ENCODE measurements at regions not wholly inside any gene's neighbourhood (a gene's known extent, or its start where the extent isn't known, plus 50 kb on each side); places are given as distances from the start of the nearest gene placed in this dataset.
"Not testable (repeated sequence)": the region's sequence is repeated elsewhere in the genome, so short reads cannot be mapped to it uniquely, and the experiment has no call there.

DNA sequence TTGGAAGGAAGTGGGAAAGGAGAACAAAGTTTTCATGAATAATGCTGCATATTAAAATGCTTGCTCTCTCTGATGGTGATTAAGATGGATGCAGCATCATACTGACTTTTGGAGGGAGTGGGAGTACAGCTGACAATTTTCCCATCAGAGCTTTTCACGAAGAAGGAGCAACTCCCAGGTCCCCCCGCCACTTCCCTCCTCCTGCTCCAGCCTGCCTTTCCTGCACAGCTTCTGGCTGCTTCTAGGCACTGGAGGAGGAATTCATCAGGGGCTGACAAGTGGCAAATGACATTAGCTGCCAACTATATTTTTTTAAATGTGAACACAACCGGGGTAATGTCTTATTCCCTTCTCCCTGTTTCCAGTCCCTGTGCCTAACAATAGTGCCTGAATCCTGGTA is 477.9 kb downstream of the SHISA9 start:
- Histone ChIP-seq H3K4me1 (no peaks in the 10 kb centered on the region), H3K36me3 (no peaks in the 10 kb centered on the region), H3K9me3 (peaks cover 0 to 5% (median under 1%) of the 10 kb centered on the region in 4 donors), H3K4me3 (no peak overlapping the region), H3K27ac (no peak overlapping the region), H3K27me3 (no peaks in the 10 kb centered on the region)
- ATAC-seq (ENCODE audit: low FRiP score in 2 of 2), result no peak
- no peak for TF ChIP-seq POLR2AphosphoS5 (IDR thresholded peaks at IDR 0.05)
- TF ChIP-seq, protein P1, sequence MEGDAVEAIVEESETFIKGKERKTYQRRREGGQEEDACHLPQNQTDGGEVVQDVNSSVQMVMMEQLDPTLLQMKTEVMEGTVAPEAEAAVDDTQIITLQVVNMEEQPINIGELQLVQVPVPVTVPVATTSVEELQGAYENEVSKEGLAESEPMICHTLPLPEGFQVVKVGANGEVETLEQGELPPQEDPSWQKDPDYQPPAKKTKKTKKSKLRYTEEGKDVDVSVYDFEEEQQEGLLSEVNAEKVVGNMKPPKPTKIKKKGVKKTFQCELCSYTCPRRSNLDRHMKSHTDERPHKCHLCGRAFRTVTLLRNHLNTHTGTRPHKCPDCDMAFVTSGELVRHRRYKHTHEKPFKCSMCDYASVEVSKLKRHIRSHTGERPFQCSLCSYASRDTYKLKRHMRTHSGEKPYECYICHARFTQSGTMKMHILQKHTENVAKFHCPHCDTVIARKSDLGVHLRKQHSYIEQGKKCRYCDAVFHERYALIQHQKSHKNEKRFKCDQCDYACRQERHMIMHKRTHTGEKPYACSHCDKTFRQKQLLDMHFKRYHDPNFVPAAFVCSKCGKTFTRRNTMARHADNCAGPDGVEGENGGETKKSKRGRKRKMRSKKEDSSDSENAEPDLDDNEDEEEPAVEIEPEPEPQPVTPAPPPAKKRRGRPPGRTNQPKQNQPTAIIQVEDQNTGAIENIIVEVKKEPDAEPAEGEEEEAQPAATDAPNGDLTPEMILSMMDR (IDR thresholded peaks at IDR 0.05), result no peak
- TF ChIP-seq POLR2A (IDR thresholded peaks at IDR 0.05), result no peak
- WGBS, 2 donors, result 71 to 78% methylated on average over 2 to 3 of the region's 3 CpGs
- DNase-seq, result no peak

DNA sequence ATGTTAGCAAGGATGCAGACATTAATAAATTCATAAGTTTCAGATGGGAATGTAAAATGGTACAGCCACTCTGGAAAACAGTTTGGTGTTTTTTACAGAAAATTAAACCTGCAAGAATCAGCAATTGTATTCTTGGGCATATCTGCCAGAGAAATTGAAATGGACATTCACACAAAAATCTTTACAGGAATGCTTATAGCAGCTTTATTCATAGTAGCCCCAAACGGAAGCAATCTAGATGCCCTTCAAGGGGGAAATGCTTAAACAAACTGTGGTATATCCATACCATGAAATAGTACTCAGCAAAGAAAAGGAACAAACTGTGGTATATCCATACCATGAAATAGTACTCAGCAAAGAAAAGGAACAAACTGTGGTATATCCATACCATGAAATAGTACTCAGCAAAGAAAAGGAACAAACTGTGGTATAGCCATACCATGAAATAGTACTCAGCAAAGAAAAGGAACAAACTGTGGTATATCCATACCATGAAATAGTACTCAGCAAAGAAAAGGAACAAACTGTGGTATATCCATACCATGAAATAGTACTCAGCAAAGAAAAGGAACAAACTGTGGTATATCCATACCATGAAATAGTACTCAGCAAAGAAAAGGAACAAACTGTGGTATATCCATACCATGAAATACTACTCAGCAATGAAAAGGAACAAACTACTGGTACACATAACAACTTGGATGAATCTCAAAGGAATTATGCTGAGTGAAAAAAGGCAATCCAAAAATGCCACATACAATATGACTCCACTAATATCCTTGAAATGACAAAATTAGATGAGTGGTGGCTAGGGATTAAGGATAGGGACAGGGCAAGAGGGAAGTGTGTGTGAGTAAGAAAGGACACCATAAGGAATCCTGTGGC is 484.0 kb downstream of the SHISA9 start:
- H3K36me3 ChIP-seq; DNase-seq; H3K27ac ChIP-seq; H3K4me3 ChIP-seq; H3K27me3 ChIP-seq; ATAC-seq (ENCODE audit: low FRiP score in 2 of 2); H3K4me1 ChIP-seq: not testable (repeated sequence)
- WGBS, 2 donors, result 79 to 86% methylated on average over 1 of the region's 1 CpG
- peaks cover 0 to 25% (median 13%) of the 10 kb centered on the region in 4 donors for H3K9me3 ChIP-seq

DNA sequence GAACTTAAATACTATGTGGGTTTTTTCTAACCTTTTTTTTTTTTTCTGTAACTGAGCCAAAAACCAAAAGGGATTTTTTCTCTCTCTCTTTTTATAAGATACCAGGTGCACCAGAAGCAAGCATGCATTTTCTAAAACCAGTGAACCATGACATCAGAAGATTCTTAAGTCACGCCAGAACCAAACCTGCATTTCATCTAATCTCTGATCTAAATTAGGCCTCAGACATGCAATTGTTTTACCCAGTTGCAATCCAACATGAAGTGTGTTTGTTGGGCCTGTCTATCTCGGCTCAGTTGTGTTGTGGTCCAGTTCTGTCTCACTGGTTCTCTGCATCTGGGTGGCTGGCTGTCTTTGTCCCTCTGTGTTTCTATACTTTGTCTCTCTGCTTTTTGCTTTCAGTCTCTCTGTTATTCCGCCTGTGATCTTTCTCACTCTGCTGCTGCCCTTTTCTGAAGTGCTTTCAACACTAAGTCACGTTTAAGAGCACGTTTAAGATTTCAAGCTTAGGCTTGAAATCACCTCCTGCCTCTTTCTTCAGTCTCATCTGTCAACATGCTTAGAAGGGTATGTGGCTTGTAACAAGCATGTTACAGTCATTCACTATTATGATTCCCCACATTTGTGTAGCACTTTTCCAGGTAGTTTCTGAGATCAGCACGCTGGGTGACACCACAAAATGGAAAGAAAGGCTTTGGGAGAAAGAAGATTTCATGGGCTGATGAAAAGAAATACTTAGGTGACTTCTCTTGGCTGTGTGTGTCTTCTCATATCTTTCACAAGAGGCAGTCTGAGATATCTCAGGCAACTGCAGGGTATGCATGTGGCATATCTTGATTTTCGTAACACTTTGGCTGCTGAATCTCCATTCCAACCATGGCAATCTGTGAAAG is 488.9 kb downstream of the SHISA9 start:
- Histone ChIP-seq H3K4me1 (no peaks in the 10 kb centered on the region), H3K36me3 (no peaks in the 10 kb centered on the region), H3K27me3 (no peaks in the 10 kb centered on the region), H3K27ac (no peak overlapping the region), H3K4me3 (no peak overlapping the region), H3K9me3 (peaks cover 0 to 16% (median 9%) of the 10 kb centered on the region in 4 donors)
- TF ChIP-seq, protein P1 (IDR thresholded peaks at IDR 0.05), result no peak
- no peak for TF ChIP-seq POLR2A (IDR thresholded peaks at IDR 0.05)
- no peak for TF ChIP-seq POLR2AphosphoS5 (IDR thresholded peaks at IDR 0.05)
- no peak for TF ChIP-seq EP300 (IDR thresholded peaks at IDR 0.05)
- ATAC-seq (ENCODE audit: low FRiP score in 2 of 2), result no peak
- DNase-seq, result no peak
- 59 to 60% methylated on average over 7 of the region's 7 CpGs for WGBS, 2 donors

DNA sequence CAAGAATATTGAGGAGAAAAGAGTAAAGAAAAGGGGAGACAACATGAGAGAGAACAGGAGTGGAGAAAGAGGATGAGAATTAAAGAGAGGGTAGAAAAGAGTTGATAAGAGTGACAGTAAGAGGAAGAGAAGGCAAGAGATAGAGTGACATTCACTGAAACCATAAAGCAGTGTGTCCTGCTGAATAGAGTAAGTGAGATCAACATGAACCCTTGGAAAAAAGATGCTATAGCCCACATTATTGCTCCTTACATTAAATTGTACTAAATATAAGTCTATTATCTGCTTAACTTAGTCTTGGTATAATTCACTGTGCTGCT is 489.5 kb downstream of the SHISA9 start:
- H3K27ac ChIP-seq, result no peak overlapping the region
- no peak for TF ChIP-seq POLR2A (IDR thresholded peaks at IDR 0.05)
- TF ChIP-seq, protein P1 (IDR thresholded peaks at IDR 0.05), result no peak
- no peak for TF ChIP-seq EP300 (IDR thresholded peaks at IDR 0.05)
- no peak for TF ChIP-seq POLR2AphosphoS5 (IDR thresholded peaks at IDR 0.05)
- no peaks in the 10 kb centered on the region for H3K36me3 ChIP-seq
- ATAC-seq (ENCODE audit: low FRiP score in 2 of 2), result no peak
- H3K27me3 ChIP-seq, result no peaks in the 10 kb centered on the region
- H3K4me1 ChIP-seq, result no peaks in the 10 kb centered on the region
- peaks cover 0 to 10% (median 4%) of the 10 kb centered on the region in 4 donors for H3K9me3 ChIP-seq
- no peak for DNase-seq
- H3K4me3 ChIP-seq, result no peak overlapping the region

DNA sequence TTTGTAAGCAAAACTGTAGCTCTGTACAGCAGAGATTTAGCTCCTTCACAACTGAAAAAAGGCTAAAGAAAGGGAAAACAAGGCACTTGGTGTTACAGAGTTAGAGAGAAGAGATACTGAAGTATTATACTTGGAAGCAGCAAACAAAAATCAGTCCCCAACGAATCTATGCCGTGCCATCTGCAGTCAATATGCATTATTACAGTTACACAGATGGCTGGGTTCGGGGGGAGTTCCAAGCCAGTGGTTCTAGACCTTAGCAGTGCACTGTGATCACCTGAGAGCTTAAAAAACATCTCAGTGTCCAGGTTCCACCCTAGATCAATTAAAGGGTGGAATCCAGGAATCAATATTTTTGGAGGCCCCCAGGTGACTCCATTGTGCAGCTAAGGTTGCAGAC is 489.9 kb downstream of the SHISA9 start:
- TF ChIP-seq POLR2A (IDR thresholded peaks at IDR 0.05) (no peak), EP300 (IDR thresholded peaks at IDR 0.05) (no peak), POLR2AphosphoS5 (IDR thresholded peaks at IDR 0.05) (no peak)
- TF ChIP-seq, protein P1 (IDR thresholded peaks at IDR 0.05), result no peak
- Histone ChIP-seq H3K27ac (no peak overlapping the region), H3K4me1 (no peaks in the 10 kb centered on the region), H3K4me3 (no peak overlapping the region), H3K36me3 (no peaks in the 10 kb centered on the region), H3K9me3 (peaks cover 0 to 6% (median under 1%) of the 10 kb centered on the region in 4 donors), H3K27me3 (no peaks in the 10 kb centered on the region)
- DNase-seq, result no peak
- WGBS, 2 donors, result 54 to 62% methylated on average over 3 of the region's 3 CpGs
- ATAC-seq (ENCODE audit: low FRiP score in 2 of 2), result no peak

Measured in upper lobe of left lung (tissue), 6 donors.